CD4-positive, alpha-beta memory T cell (primary cell): ENCODE measurements at regions not wholly inside any gene's neighbourhood (a gene's known extent, or its start where the extent isn't known, plus 50 kb on each side); places are given as distances from the start of the nearest gene placed in this dataset.
"Not testable (repeated sequence)": the region's sequence is repeated elsewhere in the genome, so short reads cannot be mapped to it uniquely, and the experiment has no call there.

Experiments used
- CTCF ChIA-PET: fragments of 350-600 bp; sonication (Branson Sonifier 250); formaldehyde crosslinking; loops from one replicate; lab custom pipeline; 2021; ENCODE audit warnings: inconsistent platforms; ENCODE audit not compliant: partially characterized antibody; lab: Charles Lee
- POLR2A ChIA-PET: fragments of 350-600 bp; sonication (Branson Sonifier 250); formaldehyde crosslinking; loops from one replicate; lab custom pipeline; 2021; ENCODE audit not compliant: partially characterized antibody; lab: Charles Lee
- DNase-seq, 5 donors: peaks; one replicate each; pipeline versions ENCODE4 v3.0.0 to v3.0.0-alpha.2; 2020 to 2022; ENCODE audit warnings: mixed read lengths in 1 of 5
- H3K27ac ChIP-seq: one replicate; pipeline ENCODE4 v1.7.0; 2013; ENCODE audit warnings: low read depth, low read length
- H3K27me3 ChIP-seq: 2 replicates; pipeline ENCODE4 v1.7.0; 2013; ENCODE audit warnings: mild to moderate bottlenecking, low read length, moderate library complexity; ENCODE audit not compliant: insufficient read depth
- H3K36me3 ChIP-seq: 2 replicates; pipeline ENCODE4 v1.7.0; 2013; ENCODE audit warnings: mild to moderate bottlenecking, low read length, moderate library complexity; ENCODE audit not compliant: insufficient read depth
- H3K4me1 ChIP-seq: 2 replicates; pipeline ENCODE4 v1.7.0; 2013; ENCODE audit warnings: mild to moderate bottlenecking, low read length, moderate library complexity; ENCODE audit not compliant: insufficient read depth
- H3K4me3 ChIP-seq, 2 donors: one replicate each; pipeline ENCODE4 v1.7.0; 2013; ENCODE audit warnings: low read length in 2 of 2, mild to moderate bottlenecking in 1 of 2
- H3K9me3 ChIP-seq, 2 donors: one replicate each; pipeline ENCODE4 v1.7.0; 2013; ENCODE audit warnings: low read length in 2 of 2, control low read depth in 1 of 2; ENCODE audit not compliant: control insufficient read depth in 1 of 2
- H3K27ac Mint-ChIP-seq, 7 donors: one replicate each; pipeline ENCODE4 v1.8.0; 2020 to 2021; ENCODE audit warnings: mixed read lengths in 7 of 7, mild to moderate bottlenecking in 6 of 7, inconsistent platforms in 3 of 7, moderate library complexity in 3 of 7
- H3K27me3 Mint-ChIP-seq, 2 donors: one replicate each; pipeline ENCODE4 v1.8.0; 2020 to 2021; ENCODE audit warnings: mixed read lengths in 2 of 2
- H3K36me3 Mint-ChIP-seq, 2 donors: one replicate each; pipeline ENCODE4 v1.8.0; 2020 to 2021; ENCODE audit warnings: mixed read lengths in 2 of 2, inconsistent platforms in 1 of 2, mild to moderate bottlenecking in 1 of 2
- H3K4me1 Mint-ChIP-seq, 4 donors: one replicate each; pipeline ENCODE4 v1.8.0; 2020 to 2021; ENCODE audit warnings: mixed read lengths in 4 of 4, mild to moderate bottlenecking in 1 of 4
- H3K4me3 Mint-ChIP-seq, 8 donors: one replicate each; pipeline ENCODE4 v1.8.0; 2020 to 2021; ENCODE audit warnings: mixed read lengths in 8 of 8, mild to moderate bottlenecking in 7 of 8, moderate library complexity in 6 of 8, inconsistent platforms in 3 of 8
- H3K9me3 Mint-ChIP-seq, 8 donors: one replicate each; pipeline ENCODE4 v1.8.0; 2020 to 2021; ENCODE audit warnings: mixed read lengths in 8 of 8, mild to moderate bottlenecking in 5 of 8, inconsistent platforms in 3 of 8, moderate library complexity in 1 of 8
- intact Hi-C: fragments of 100-400 bp; cut with micrococcal nuclease; formaldehyde crosslinking; loops from one replicate; pipeline ENCODE4 v1.15.1; 2023

DNA sequence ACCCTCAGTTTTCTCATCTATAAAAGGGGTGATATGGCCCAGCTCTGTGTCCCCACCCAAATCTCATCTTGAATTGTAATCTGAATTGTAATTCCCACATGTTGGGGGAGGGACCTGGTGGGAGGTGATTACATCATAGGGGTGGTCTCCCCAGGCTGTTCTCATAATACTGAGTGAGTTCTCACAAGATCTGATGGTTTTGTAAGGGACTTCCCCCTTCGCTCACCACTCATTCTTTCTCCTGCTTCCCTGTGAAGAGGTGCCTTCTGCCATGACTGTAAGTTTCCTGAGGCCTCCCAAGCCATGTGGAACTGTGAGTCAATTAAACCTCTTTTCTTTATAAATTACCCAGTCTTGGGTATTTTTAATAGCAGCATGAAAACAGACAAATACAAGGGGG lies 61.1 kb upstream of the ALX4 start:
- H3K27ac Mint-ChIP-seq, intact Hi-C loops, H3K4me1 ChIP-seq, H3K36me3 Mint-ChIP-seq, H3K4me1 Mint-ChIP-seq, H3K36me3 ChIP-seq, H3K27ac ChIP-seq, DNase-seq, H3K4me3 Mint-ChIP-seq, POLR2A ChIA-PET, H3K27me3 Mint-ChIP-seq, H3K9me3 Mint-ChIP-seq, H3K27me3 ChIP-seq, H3K9me3 ChIP-seq, H3K4me3 ChIP-seq, CTCF ChIA-PET: not testable (repeated sequence)

DNA sequence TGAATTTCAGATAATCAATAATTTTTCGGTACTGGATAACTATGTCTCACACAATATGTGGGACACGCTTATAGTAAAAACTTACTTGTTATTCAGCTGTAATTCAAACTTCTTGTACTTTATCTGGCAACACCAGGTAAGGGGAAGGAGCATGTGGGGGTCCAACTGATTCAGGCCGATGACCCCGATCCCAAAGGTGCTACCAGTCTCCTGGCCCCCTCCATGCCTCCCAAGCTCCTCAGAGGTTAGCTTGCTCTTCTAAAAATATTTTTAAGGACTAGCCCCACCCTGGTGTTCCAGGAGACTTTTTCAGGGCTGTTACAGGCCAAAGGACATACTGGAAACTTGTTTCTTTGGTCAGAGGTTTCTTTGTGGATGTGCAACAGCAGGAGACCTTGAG lies 61.8 kb upstream of the ALX4 start:
- H3K27ac Mint-ChIP-seq = no peak overlapping the region
- Histone ChIP-seq H3K4me3 (no peak overlapping the region), H3K9me3 (no peaks in the 10 kb centered on the region), H3K4me1 (no peaks in the 10 kb centered on the region), H3K36me3 (no peaks in the 10 kb centered on the region), H3K27me3 (no peaks in the 10 kb centered on the region), H3K27ac (no peak overlapping the region)
- intact Hi-C loops = no loop called here
- H3K36me3 Mint-ChIP-seq = no peaks in the 10 kb centered on the region
- H3K4me1 Mint-ChIP-seq = no peaks in the 10 kb centered on the region
- CTCF ChIA-PET = no interaction called here
- H3K27me3 Mint-ChIP-seq = peaks cover 3 to 5% of the 10 kb centered on the region in 2 donors
- POLR2A ChIA-PET = no interaction called here
- no peak overlapping the region for H3K4me3 Mint-ChIP-seq
- DNase-seq = no peak
- peaks cover 0 to 4% (median 0%) of the 10 kb centered on the region in 8 donors for H3K9me3 Mint-ChIP-seq

DNA sequence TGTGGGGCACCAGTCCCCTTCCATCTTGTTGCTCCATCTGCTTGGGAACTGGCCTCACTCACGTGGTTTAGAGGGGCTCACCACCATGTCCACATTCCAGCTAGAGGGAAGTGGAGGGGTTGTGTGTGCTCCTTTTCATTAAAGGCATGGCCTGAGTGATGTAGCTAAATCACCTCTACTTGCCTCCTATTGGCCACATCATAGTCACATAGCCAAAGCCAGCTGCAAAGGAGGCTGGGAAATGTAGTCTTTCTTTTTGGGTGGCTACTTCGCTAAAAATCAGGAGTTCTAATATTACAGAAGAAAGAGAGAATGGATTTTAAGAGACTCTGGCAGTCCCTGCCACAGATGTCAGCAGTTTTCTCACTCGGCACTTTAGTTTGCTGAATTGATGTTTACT lies 63.0 kb upstream of the ALX4 start:
- ChIA-PET CTCF (no interaction called here), POLR2A (no interaction called here)

DNA sequence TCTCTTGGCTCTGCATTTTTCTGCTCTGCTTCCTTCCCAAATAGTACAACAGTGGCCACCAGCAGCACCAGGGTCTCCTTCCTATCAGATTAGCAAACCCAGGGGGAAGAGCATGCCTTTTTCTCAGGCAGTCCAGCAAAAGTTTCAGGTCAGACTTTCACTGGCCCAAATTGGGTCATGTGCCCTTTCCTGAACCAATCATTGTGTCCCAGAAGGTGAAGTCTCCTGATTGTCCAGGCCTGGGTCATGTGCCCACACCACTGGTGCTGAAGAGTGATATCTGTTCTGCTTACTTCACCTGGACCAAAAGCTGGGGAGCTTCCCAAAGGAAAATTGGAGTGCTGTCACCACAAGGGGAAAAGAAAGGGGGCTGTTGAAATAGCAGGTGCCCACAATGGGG lies 64.1 kb upstream of the ALX4 start:
- Histone ChIP-seq H3K27me3 (no peaks in the 10 kb centered on the region), H3K4me3 (no peak overlapping the region), H3K36me3 (no peaks in the 10 kb centered on the region), H3K4me1 (no peaks in the 10 kb centered on the region), H3K27ac (no peak overlapping the region), H3K9me3 (no peaks in the 10 kb centered on the region)
- Mint-ChIP-seq H3K4me1 (no peaks in the 10 kb centered on the region), H3K9me3 (peaks cover 0 to 7% (median 1%) of the 10 kb centered on the region in 8 donors), H3K27me3 (peaks cover 0 to 3% of the 10 kb centered on the region in 2 donors), H3K4me3 (no peak overlapping the region), H3K27ac (peak overlapping the region in 1 of 7 donors; percentile 22), H3K36me3 (no peaks in the 10 kb centered on the region)
- ChIA-PET POLR2A (no interaction called here), CTCF (no interaction called here)
- intact Hi-C loops = no loop called here
- DNase-seq = no peak

More for the DNA sequence above, 63.0 kb upstream of the ALX4 start:
- Histone ChIP-seq H3K27me3 (no peaks in the 10 kb centered on the region), H3K9me3 (no peaks in the 10 kb centered on the region), H3K4me3 (no peak overlapping the region), H3K36me3 (no peaks in the 10 kb centered on the region), H3K27ac (no peak overlapping the region), H3K4me1 (no peaks in the 10 kb centered on the region)
- Mint-ChIP-seq H3K9me3 (peaks cover 0 to 7% (median 1%) of the 10 kb centered on the region in 8 donors), H3K36me3 (no peaks in the 10 kb centered on the region), H3K4me3 (no peak overlapping the region), H3K27ac (no peak overlapping the region), H3K4me1 (no peaks in the 10 kb centered on the region), H3K27me3 (peaks cover 0 to 3% of the 10 kb centered on the region in 2 donors)
- intact Hi-C loops = no loop called here
- no peak for DNase-seq

DNA sequence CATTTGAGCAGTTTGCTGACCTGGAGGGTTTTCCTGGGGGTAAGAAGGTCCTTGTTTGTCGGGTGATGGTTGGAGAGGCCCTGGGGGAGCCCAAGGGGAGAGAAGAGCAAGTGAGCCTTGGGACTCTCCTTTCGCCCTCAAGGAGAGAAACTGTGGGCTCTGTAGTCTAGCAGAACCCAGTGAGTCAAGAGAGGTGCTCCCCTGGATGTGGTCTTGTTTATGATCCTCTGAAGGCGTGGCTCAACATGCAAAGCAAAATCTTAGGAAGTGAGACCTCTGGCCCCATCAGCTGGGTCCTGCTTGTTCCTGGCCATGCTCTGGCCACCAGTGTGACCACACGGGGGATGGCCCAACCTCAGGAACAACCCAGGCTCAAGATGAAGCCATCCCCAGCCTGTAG lies 66.5 kb upstream of the ALX4 start:
- peaks cover 0 to 7% (median 1%) of the 10 kb centered on the region in 8 donors for H3K9me3 Mint-ChIP-seq
- no peaks in the 10 kb centered on the region for H3K4me1 ChIP-seq
- no peaks in the 10 kb centered on the region for H3K4me1 Mint-ChIP-seq
- no peaks in the 10 kb centered on the region for H3K27me3 ChIP-seq
- H3K4me3 ChIP-seq = no peak overlapping the region
- POLR2A ChIA-PET = no interaction called here
- no peaks in the 10 kb centered on the region for H3K36me3 Mint-ChIP-seq
- H3K27ac ChIP-seq = no peak overlapping the region
- H3K36me3 ChIP-seq = no peaks in the 10 kb centered on the region
- intact Hi-C loops = no loop called here
- H3K27me3 Mint-ChIP-seq = peaks cover 5 to 13% of the 10 kb centered on the region in 2 donors
- H3K9me3 ChIP-seq = no peaks in the 10 kb centered on the region
- no peak overlapping the region for H3K27ac Mint-ChIP-seq
- no peak for DNase-seq
- CTCF ChIA-PET = no interaction called here
- H3K4me3 Mint-ChIP-seq = no peak overlapping the region

DNA sequence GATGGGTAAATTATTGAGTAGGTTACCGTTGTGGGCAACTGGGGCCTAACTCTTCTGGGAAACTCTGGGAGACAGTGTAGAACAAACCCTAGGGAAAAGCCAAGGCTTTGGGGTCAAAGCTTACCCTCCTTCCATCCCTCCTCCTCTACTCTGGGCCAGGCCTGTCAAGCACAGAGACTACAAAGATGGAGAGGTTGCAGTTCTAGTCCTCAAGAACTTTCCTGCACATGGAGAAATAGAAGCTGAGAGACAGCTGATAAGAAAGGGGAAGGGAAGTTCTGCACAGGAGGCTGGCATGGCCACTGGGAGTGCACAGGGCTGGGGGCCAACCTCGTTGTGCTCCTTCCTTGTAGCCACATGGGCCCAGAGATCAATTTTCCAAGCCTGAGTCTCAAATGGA lies 67.2 kb upstream of the ALX4 start:
- CTCF ChIA-PET = no interaction called here
- Mint-ChIP-seq H3K9me3 (peaks cover 0 to 7% (median 1%) of the 10 kb centered on the region in 8 donors), H3K27ac (no peak overlapping the region), H3K36me3 (no peaks in the 10 kb centered on the region), H3K4me3 (no peak overlapping the region), H3K27me3 (peaks cover 9 to 13% of the 10 kb centered on the region in 2 donors), H3K4me1 (no peaks in the 10 kb centered on the region)
- Histone ChIP-seq H3K4me3 (no peak overlapping the region), H3K9me3 (no peaks in the 10 kb centered on the region), H3K27me3 (no peaks in the 10 kb centered on the region), H3K4me1 (no peaks in the 10 kb centered on the region), H3K27ac (no peak overlapping the region), H3K36me3 (no peaks in the 10 kb centered on the region)
- no peak for DNase-seq
- intact Hi-C loops = no loop called here
- POLR2A ChIA-PET = no interaction called here

DNA sequence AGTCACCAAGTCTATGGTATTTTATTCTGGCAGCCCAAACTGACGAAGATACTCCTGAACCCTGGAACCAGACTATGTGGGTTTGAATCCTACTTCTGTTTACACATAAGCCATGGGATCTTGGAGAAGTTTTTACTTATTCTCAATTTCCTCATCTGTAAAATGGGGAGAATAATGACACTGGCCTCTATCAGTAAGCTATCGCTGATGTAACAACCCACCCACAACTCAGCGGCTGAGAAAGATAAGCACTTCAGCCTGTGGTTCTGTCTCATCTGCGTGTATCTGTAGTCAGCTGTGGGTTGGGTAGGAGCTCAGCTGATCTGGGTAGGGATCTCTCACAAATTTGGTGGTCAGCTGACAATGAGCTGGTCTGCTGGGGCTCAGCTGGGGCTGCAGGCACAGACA lies 68.0 kb upstream of the ALX4 start:
- Mint-ChIP-seq H3K4me3 (no peak overlapping the region), H3K27ac (no peak overlapping the region), H3K4me1 (no peaks in the 10 kb centered on the region), H3K9me3 (peaks cover 0 to 7% (median 1%) of the 10 kb centered on the region in 8 donors), H3K27me3 (peaks cover 14 to 18% of the 10 kb centered on the region in 2 donors), H3K36me3 (no peaks in the 10 kb centered on the region)
- no peak overlapping the region for H3K27ac ChIP-seq
- H3K36me3 ChIP-seq = no peaks in the 10 kb centered on the region
- H3K9me3 ChIP-seq = no peaks in the 10 kb centered on the region
- H3K27me3 ChIP-seq = no peaks in the 10 kb centered on the region
- CTCF ChIA-PET = no interaction called here
- POLR2A ChIA-PET = no interaction called here
- intact Hi-C loops = no loop called here
- no peak overlapping the region for H3K4me3 ChIP-seq
- no peak for DNase-seq
- no peaks in the 10 kb centered on the region for H3K4me1 ChIP-seq
